HG02642 (cell line): ENCODE measurements at regions not wholly inside any gene's neighbourhood (a gene's known extent, or its start where the extent isn't known, plus 50 kb on each side); places are given as distances from the start of the nearest gene placed in this dataset.
"Not testable (repeated sequence)": the region's sequence is repeated elsewhere in the genome, so short reads cannot be mapped to it uniquely, and the experiment has no call there.

Experiments
- ATAC-seq: cut with Tn5 transposase; IDR thresholded peaks from one replicate; pipeline ENCODE4 v1.9.1; 2021; ENCODE audit warnings: mild to moderate bottlenecking; ENCODE audit not compliant: unreplicated experiment, poor library complexity

- no peak for ATAC-seq
These were observed 111.1 kb upstream of the DAPK1 start for GRCh38 chr9:87386490-87387025.

- ATAC-seq: no peak
These were observed 110.2 kb upstream of the DAPK1 start for GRCh38 chr9:87387351-87388011.

- ATAC-seq: not testable (repeated sequence)
These were observed 109.0 kb upstream of the DAPK1 start for GRCh38 chr9:87388708-87389107.

- ATAC-seq: no peak
These were observed 107.7 kb upstream of the DAPK1 start for GRCh38 chr9:87389936-87390335.

- no peak for ATAC-seq
These were observed 107.3 kb upstream of the DAPK1 start for GRCh38 chr9:87390361-87390760.

- no peak for ATAC-seq
These were observed 105.6 kb upstream of the DAPK1 start for GRCh38 chr9:87392086-87392485.

- ATAC-seq: no peak
These were observed 103.9 kb upstream of the DAPK1 start for GRCh38 chr9:87393706-87394230.

GRCh38 chr9:87395804-87396479 lies 101.7 kb upstream of the DAPK1 start:
- ATAC-seq: no peak

GRCh38 chr9:87401681-87402080 lies 96.0 kb upstream of the DAPK1 start:
- ATAC-seq: no peak

GRCh38 chr9:87402537-87402936 lies 95.1 kb upstream of the DAPK1 start:
- ATAC-seq: no peak

GRCh38 chr9:87405677-87406542 lies 91.8 kb upstream of the DAPK1 start:
- ATAC-seq: no peak

- no peak for ATAC-seq
These were observed 91.0 kb upstream of the DAPK1 start for GRCh38 chr9:87406543-87407166.

- ATAC-seq: not testable (repeated sequence)
These were observed 87.3 kb upstream of the DAPK1 start for GRCh38 chr9:87410047-87411005.

- ATAC-seq: no peak
These were observed 76.8 kb upstream of the DAPK1 start for GRCh38 chr9:87420884-87421283.

GRCh38 chr9:87421734-87422133 lies 75.9 kb upstream of the DAPK1 start:
- no peak for ATAC-seq

- no peak for ATAC-seq
These were observed 74.7 kb upstream of the DAPK1 start for GRCh38 chr9:87422999-87423398.

GRCh38 chr9:87423885-87424284 lies 73.8 kb upstream of the DAPK1 start:
- ATAC-seq: not testable (repeated sequence)

GRCh38 chr9:87425202-87425601 lies 72.5 kb upstream of the DAPK1 start:
- no peak for ATAC-seq

GRCh38 chr9:87427851-87428506 lies 69.7 kb upstream of the DAPK1 start:
- ATAC-seq: no peak
